BJ (cell line): ENCODE measurements at regions not wholly inside any gene's neighbourhood (a gene's known extent, or its start where the extent isn't known, plus 50 kb on each side); places are given as distances from the start of the nearest gene placed in this dataset.

Experiments
- CTCF ChIA-PET: fragments of 350-600 bp; formaldehyde crosslinking; extraction: SDS; loops from one replicate; lab custom pipeline; 2021; ENCODE audit warnings: antibody characterized with exemption, inconsistent platforms; lab: Yijun Ruan, JAX
- POLR2A ChIA-PET: fragments of 300-600 bp; sonication (Branson Sonifier 250); formaldehyde crosslinking; extraction: SDS; loops from one replicate; lab custom pipeline; 2021; ENCODE audit warnings: antibody characterized with exemption; lab: Charles Lee
- DNase-seq: peaks from one replicate; pipeline ENCODE4 v3.0.0-alpha.2; 2011; ENCODE audit warnings: low read depth
- H3K27me3 ChIP-seq: 2 replicates; pipeline ENCODE4 v1.6.0; 2011; ENCODE audit warnings: low read length; ENCODE audit not compliant: control insufficient read depth, insufficient read depth
- H3K36me3 ChIP-seq: 2 replicates; pipeline ENCODE4 v1.5.1; 2011; ENCODE audit warnings: low read length; ENCODE audit not compliant: control insufficient read depth, insufficient read depth
- H3K4me3 ChIP-seq: 2 replicates; pipeline ENCODE4 v1.5.1; 2011; ENCODE audit warnings: low read depth, mild to moderate bottlenecking, control low read depth, low read length
- CTCF ChIP-seq: IDR thresholded peaks from 2 replicates; pipeline ENCODE4 v1.5.1; 2011; ENCODE audit warnings: low read depth, mild to moderate bottlenecking, control low read depth, inconsistent platforms, low read length, moderate library complexity; ENCODE audit not compliant: insufficient read depth

GRCh38 chr7:24341691-24342413, 57.9 kb downstream of the NPY start:
- ChIA-PET POLR2A (no interaction called here), CTCF (no interaction called here)
- no peak for TF ChIP-seq CTCF
- no peak for DNase-seq
- Histone ChIP-seq H3K27me3 (no peaks in the 10 kb centered on the region), H3K4me3 (no peak overlapping the region), H3K36me3 (no peaks in the 10 kb centered on the region)

DNA sequence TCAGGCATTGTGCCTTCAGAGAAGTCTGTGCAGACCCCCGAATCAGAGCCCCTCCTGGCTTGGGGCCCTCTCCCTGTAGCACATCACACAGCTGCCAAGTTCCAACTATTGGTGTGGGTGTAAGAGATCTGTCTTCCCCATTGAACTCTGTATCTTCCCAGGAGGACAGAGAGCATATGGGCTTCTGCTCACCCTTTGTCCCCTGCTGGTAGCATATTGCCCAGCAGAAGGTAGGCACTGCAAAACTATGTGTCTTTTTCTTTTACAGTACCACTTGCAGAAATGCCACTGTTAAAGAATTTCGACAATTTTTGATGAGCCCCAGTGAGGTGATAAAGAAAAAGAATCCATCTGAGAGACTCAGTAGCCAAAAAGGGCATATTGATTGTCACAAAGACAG, 59.6 kb downstream of the NPY start:
- POLR2A ChIA-PET = no interaction called here
- no peak for TF ChIP-seq CTCF
- no peak for DNase-seq
- no peaks in the 10 kb centered on the region for H3K36me3 ChIP-seq
- H3K4me3 ChIP-seq = no peak overlapping the region
- CTCF ChIA-PET = no interaction called here
- H3K27me3 ChIP-seq = no peaks in the 10 kb centered on the region

- CTCF ChIA-PET = interaction anchor here (1.8 kb wide), 1 partner anchor 9 kb away, joined by 6 read pairs; no protein-coding TSS in a partner anchor
- POLR2A ChIA-PET = no interaction called here
- Histone ChIP-seq H3K36me3 (no peaks in the 10 kb centered on the region), H3K4me3 (no peak overlapping the region), H3K27me3 (no peaks in the 10 kb centered on the region)
- no peak for TF ChIP-seq CTCF
- no peak for DNase-seq
These were observed 62.1 kb downstream of the NPY start for GRCh38 chr7:24346129-24346528.

DNA sequence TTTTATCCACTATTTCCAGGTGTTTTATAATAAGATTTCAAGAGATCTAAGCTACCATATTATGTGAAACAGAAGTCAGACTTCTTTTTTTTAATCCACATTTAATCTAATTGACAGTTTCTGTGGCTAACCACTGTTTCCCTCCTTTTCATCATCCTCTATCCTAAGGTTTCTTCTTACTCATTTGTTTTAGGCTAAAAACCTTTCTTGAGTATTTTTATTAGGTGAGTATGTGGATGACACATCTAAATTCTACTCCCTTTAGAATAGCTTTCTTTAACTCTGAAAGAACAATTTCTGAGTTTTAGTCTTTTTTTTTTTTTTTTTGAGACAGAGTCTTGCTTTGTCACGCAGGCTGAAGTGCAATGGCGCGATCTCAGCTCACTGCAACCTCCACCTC, 62.7 kb downstream of the NPY start:
- no peak for DNase-seq
- ChIA-PET POLR2A (no interaction called here), CTCF (interaction anchor here (1.8 kb wide), 1 partner anchor 10 kb away, joined by 6 read pairs; no protein-coding TSS in a partner anchor)
- no peaks in the 10 kb centered on the region for H3K36me3 ChIP-seq
- no peak overlapping the region for H3K4me3 ChIP-seq
- TF ChIP-seq CTCF = no peak
- H3K27me3 ChIP-seq = no peaks in the 10 kb centered on the region

DNA sequence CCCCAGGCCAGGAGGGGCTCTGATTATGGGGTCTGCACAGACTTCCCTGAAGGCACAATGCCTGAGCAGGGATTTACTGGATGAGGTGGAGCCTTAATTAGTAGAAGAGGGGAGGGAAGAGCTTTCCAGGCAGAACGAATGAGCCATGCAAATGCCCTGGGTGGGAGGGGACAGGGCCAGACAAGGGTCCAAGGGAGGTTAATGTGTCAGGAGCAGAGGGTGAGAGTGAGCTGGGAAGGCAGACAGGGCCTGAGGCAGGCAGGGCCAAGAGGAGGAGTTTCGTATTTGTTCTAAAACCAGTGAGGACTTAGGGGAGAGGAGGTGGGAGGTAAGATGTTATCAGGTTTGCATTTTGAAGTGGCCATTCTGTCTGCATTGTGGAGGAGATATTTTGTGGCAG, 65.3 kb downstream of the NPY start:
- Histone ChIP-seq H3K4me3 (no peak overlapping the region), H3K36me3 (no peaks in the 10 kb centered on the region), H3K27me3 (no peaks in the 10 kb centered on the region)
- POLR2A ChIA-PET = no interaction called here
- CTCF ChIA-PET = no interaction called here
- no peak for DNase-seq
- TF ChIP-seq CTCF = no peak
